ENCODE measurements at regions not wholly inside any gene's neighbourhood (a gene's known extent, or its start where the extent isn't known, plus 50 kb on each side); places are given as distances from the start of the nearest gene placed in this dataset.

- DNase-seq (ENCODE audit: extremely low read depth, insufficient read length): no peak
- Histone ChIP-seq H3K27me3 (replicated peaks; ENCODE audit: control insufficient read depth, insufficient read depth, low read length) (peaks cover 3% of the 10 kb centered on the region; the same call in 1 of the 2 replicates), H3K4me3 (replicated peaks; ENCODE audit: low read depth, low read length) (no peak overlapping the region), H3K36me3 (ENCODE audit: control insufficient read depth, insufficient read depth, low read length) (no peaks in the 10 kb centered on the region)
- no peak for TF ChIP-seq CTCF (IDR thresholded peaks at IDR 0.05; ENCODE audit: insufficient read depth, low read length, poor library complexity, severe bottlenecking)
Measured at GRCh38 chr12:124624823-124625222, 57.4 kb upstream of the NCOR2 start.

- no peak for TF ChIP-seq CTCF (IDR thresholded peaks at IDR 0.05; ENCODE audit: insufficient read depth, low read length, poor library complexity, severe bottlenecking)
- DNase-seq (ENCODE audit: extremely low read depth, insufficient read length): no peak
- no peaks in the 10 kb centered on the region for H3K36me3 ChIP-seq (ENCODE audit: control insufficient read depth, insufficient read depth, low read length)
- H3K4me3 ChIP-seq (replicated peaks; ENCODE audit: low read depth, low read length): no peak overlapping the region
- peaks cover 3% of the 10 kb centered on the region; the same call in 1 of the 2 replicates for H3K27me3 ChIP-seq (replicated peaks; ENCODE audit: control insufficient read depth, insufficient read depth, low read length)
Measured at GRCh38 chr12:124623344-124624035, 56.1 kb upstream of the NCOR2 start.

GRCh38 chr12:124622764-124623163 is 55.4 kb upstream of the NCOR2 start:
- no peak for TF ChIP-seq CTCF (IDR thresholded peaks at IDR 0.05; ENCODE audit: insufficient read depth, low read length, poor library complexity, severe bottlenecking)
- H3K4me3 ChIP-seq (replicated peaks; ENCODE audit: low read depth, low read length): no peak overlapping the region
- DNase-seq (ENCODE audit: extremely low read depth, insufficient read length): no peak
- peaks cover 3% of the 10 kb centered on the region; the same call in 1 of the 2 replicates for H3K27me3 ChIP-seq (replicated peaks; ENCODE audit: control insufficient read depth, insufficient read depth, low read length)
- H3K36me3 ChIP-seq (ENCODE audit: control insufficient read depth, insufficient read depth, low read length): no peaks in the 10 kb centered on the region

GRCh38 chr12:124622331-124622730 is 54.9 kb upstream of the NCOR2 start:
- H3K4me3 ChIP-seq (replicated peaks; ENCODE audit: low read depth, low read length): no peak overlapping the region
- TF ChIP-seq CTCF (IDR thresholded peaks at IDR 0.05; ENCODE audit: insufficient read depth, low read length, poor library complexity, severe bottlenecking): no peak
- H3K36me3 ChIP-seq (ENCODE audit: control insufficient read depth, insufficient read depth, low read length): no peaks in the 10 kb centered on the region
- H3K27me3 ChIP-seq (replicated peaks; ENCODE audit: control insufficient read depth, insufficient read depth, low read length): peaks cover 3% of the 10 kb centered on the region; the same call in 1 of the 2 replicates
- no peak for DNase-seq (ENCODE audit: extremely low read depth, insufficient read length)

- no peaks in the 10 kb centered on the region for H3K36me3 ChIP-seq (ENCODE audit: control insufficient read depth, insufficient read depth, low read length)
- TF ChIP-seq CTCF (IDR thresholded peaks at IDR 0.05; ENCODE audit: insufficient read depth, low read length, poor library complexity, severe bottlenecking): no peak
- DNase-seq (ENCODE audit: extremely low read depth, insufficient read length): no peak
- no peak overlapping the region for H3K4me3 ChIP-seq (replicated peaks; ENCODE audit: low read depth, low read length)
- peaks cover 3% of the 10 kb centered on the region; the same call in 1 of the 2 replicates for H3K27me3 ChIP-seq (replicated peaks; ENCODE audit: control insufficient read depth, insufficient read depth, low read length)
Measured at GRCh38 chr12:124621296-124621660, 53.9 kb upstream of the NCOR2 start.
